Mesenchymal stem cell (in vitro differentiated cells and primary cell): ENCODE measurements at regions not wholly inside any gene's neighbourhood (a gene's known extent, or its start where the extent isn't known, plus 50 kb on each side); places are given as distances from the start of the nearest gene placed in this dataset.

Source experiments
- DNase-seq: peaks from one replicate; pipeline ENCODE4 v3.0.0-alpha.2; 2013
- H2AFZ ChIP-seq: one replicate; pipeline ENCODE4 v1.6.1; 2013; ENCODE audit warnings: low read depth, mild to moderate bottlenecking, control low read depth, inconsistent platforms, low read length, moderate library complexity
- H2AK5ac ChIP-seq: 2 replicates; pipeline ENCODE4 v1.6.1; 2013; ENCODE audit warnings: low read length, moderate library complexity, mild to moderate bottlenecking, inconsistent platforms; ENCODE audit not compliant: severe bottlenecking
- H2BK120ac ChIP-seq: one replicate; pipeline ENCODE4 v1.6.1; 2013; ENCODE audit warnings: low read depth, mild to moderate bottlenecking, inconsistent platforms, low read length, moderate library complexity
- H2BK12ac ChIP-seq, 2 experiments: one replicate each; pipeline ENCODE4 v1.6.1; 2013; ENCODE audit warnings: inconsistent platforms in 2 of 2, low read length in 2 of 2, mild to moderate bottlenecking in 2 of 2, moderate library complexity in 2 of 2, control low read depth in 1 of 2
- H2BK15ac ChIP-seq: one replicate; pipeline ENCODE4 v1.6.1; 2013; ENCODE audit warnings: mild to moderate bottlenecking, low read depth, inconsistent platforms; ENCODE audit not compliant: poor library complexity, severe bottlenecking
- H2BK5ac ChIP-seq: 2 replicates; pipeline ENCODE4 v1.6.1; 2013; ENCODE audit warnings: low read depth, mild to moderate bottlenecking, low read length, control low read depth, inconsistent platforms; ENCODE audit not compliant: poor library complexity, severe bottlenecking
- H3K14ac ChIP-seq, 2 experiments: one replicate each; pipeline ENCODE4 v1.6.1; 2013; ENCODE audit warnings: inconsistent platforms in 2 of 2, low read length in 2 of 2, control low read depth in 1 of 2, mild to moderate bottlenecking in 1 of 2, moderate library complexity in 1 of 2
- H3K18ac ChIP-seq, 2 experiments: one replicate each; pipeline ENCODE4 v1.6.1; 2013; ENCODE audit warnings: inconsistent platforms in 2 of 2, low read length in 2 of 2, control low read depth in 1 of 2, low read depth in 1 of 2, mild to moderate bottlenecking in 1 of 2
- H3K23ac ChIP-seq, 2 experiments: one replicate each; pipeline ENCODE4 v1.6.1; 2013; ENCODE audit warnings: inconsistent platforms in 2 of 2, low read length in 2 of 2, mild to moderate bottlenecking in 2 of 2, moderate library complexity in 2 of 2, control low read depth in 1 of 2
- H3K27ac ChIP-seq: 2 replicates; pipeline ENCODE4 v1.5.1; 2013; ENCODE audit warnings: mild to moderate bottlenecking, moderate library complexity, low read length, control low read depth, inconsistent platforms; ENCODE audit not compliant: poor library complexity, severe bottlenecking
- H3K27me3 ChIP-seq, 2 experiments: 2 replicates each; pipeline versions ENCODE4 v1.6.1 to v1.7.0; 2013; ENCODE audit warnings: low read length in 2 of 2, mild to moderate bottlenecking in 2 of 2, moderate library complexity in 2 of 2, control low read depth in 1 of 2, inconsistent platforms in 1 of 2; ENCODE audit not compliant: control insufficient read depth in 1 of 2, insufficient read depth in 1 of 2
- H3K36me3 ChIP-seq, 2 experiments: 2 replicates each; pipeline versions ENCODE4 v1.6.1 to v1.7.0; 2013; ENCODE audit warnings: low read length in 2 of 2, control low read depth in 1 of 2, inconsistent platforms in 1 of 2, low read depth in 1 of 2, mild to moderate bottlenecking in 1 of 2; ENCODE audit not compliant: insufficient read depth in 2 of 2, control insufficient read depth in 1 of 2
- H3K4ac ChIP-seq, 2 experiments: one replicate each; pipeline ENCODE4 v1.6.1; 2013; ENCODE audit warnings: inconsistent platforms in 2 of 2, low read length in 2 of 2, mild to moderate bottlenecking in 2 of 2, moderate library complexity in 2 of 2, control low read depth in 1 of 2, low read depth in 1 of 2
- H3K4me1 ChIP-seq: 2 replicates; pipeline ENCODE4 v1.6.1; 2013; ENCODE audit warnings: low read depth, low read length, control low read depth; ENCODE audit not compliant: control insufficient read depth, insufficient read depth
- H3K4me2 ChIP-seq: 2 replicates; pipeline ENCODE4 v1.6.1; 2013; ENCODE audit warnings: low read length, mild to moderate bottlenecking, inconsistent platforms; ENCODE audit not compliant: poor library complexity, severe bottlenecking
- H3K4me3 ChIP-seq, 2 experiments: 2 replicates each; pipeline versions ENCODE4 v1.5.1 to v1.7.0; 2013; ENCODE audit warnings: low read length in 2 of 2, mild to moderate bottlenecking in 2 of 2, control low read depth in 1 of 2, low read depth in 1 of 2; ENCODE audit not compliant: insufficient read depth in 1 of 2
- H3K79me1 ChIP-seq: replicated peaks from 2 replicates; pipeline ENCODE4 v1.6.1; 2013; ENCODE audit warnings: mild to moderate bottlenecking, control low read depth, low read length, inconsistent platforms; ENCODE audit not compliant: poor library complexity, severe bottlenecking
- H3K9ac ChIP-seq: 2 replicates; pipeline ENCODE4 v1.7.0; 2013; ENCODE audit warnings: mild to moderate bottlenecking, low read length, moderate library complexity
- H3K9me3 ChIP-seq: 2 replicates; pipeline ENCODE4 v1.7.0; 2013; ENCODE audit warnings: mild to moderate bottlenecking, low read length; ENCODE audit not compliant: control insufficient read depth
- H4K8ac ChIP-seq: one replicate; pipeline ENCODE4 v1.6.1; 2013; ENCODE audit warnings: inconsistent platforms, mild to moderate bottlenecking, low read length, moderate library complexity
- H4K91ac ChIP-seq: one replicate; pipeline ENCODE4 v1.6.1; 2013; ENCODE audit warnings: mild to moderate bottlenecking, low read length, inconsistent platforms
- WGBS: methylation state at CpG from one replicate; pipeline ENCODE4 v1.1.7; 2013; ENCODE audit warnings: mixed read lengths; 5-methylcytosine and 5-hydroxymethylcytosine counted together

GRCh38 chr19:30236587-30236986 lies 135.6 kb upstream of the ZNF536 start:
- H3K27me3 ChIP-seq = peaks cover 4 to 27% of the 10 kb centered on the region in 2 experiments
- H3K9ac ChIP-seq = no peak overlapping the region
- H3K4ac ChIP-seq = no peak overlapping the region
- no peaks in the 10 kb centered on the region for H3K9me3 ChIP-seq
- H3K14ac ChIP-seq = no peak overlapping the region
- H3K4me3 ChIP-seq = no peak overlapping the region
- H2AFZ ChIP-seq = no peak overlapping the region
- no peak overlapping the region for H3K27ac ChIP-seq
- no peak for DNase-seq
- no peak overlapping the region for H4K8ac ChIP-seq
- no peak overlapping the region for H2BK12ac ChIP-seq
- H2AK5ac ChIP-seq = no peak overlapping the region
- H3K23ac ChIP-seq = no peak overlapping the region
- H2BK120ac ChIP-seq = no peak overlapping the region
- no peak overlapping the region for H3K18ac ChIP-seq
- H3K36me3 ChIP-seq = no peaks in the 10 kb centered on the region
- H2BK15ac ChIP-seq = no peak overlapping the region
- H2BK5ac ChIP-seq = no peak overlapping the region
- no peak overlapping the region for H3K4me2 ChIP-seq
- WGBS = 93% methylated on average over 3 of the region's 4 CpGs
- H4K91ac ChIP-seq = no peak overlapping the region
- H3K79me1 ChIP-seq = no peaks in the 10 kb centered on the region
- H3K4me1 ChIP-seq = peaks cover 1% of the 10 kb centered on the region

GRCh38 chr19:30237140-30237539 lies 135.0 kb upstream of the ZNF536 start:
- Histone ChIP-seq H2BK120ac (no peak overlapping the region), H2AFZ (no peak overlapping the region), H2BK12ac (no peak overlapping the region), H3K4ac (no peak overlapping the region), H3K23ac (no peak overlapping the region), H3K27ac (no peak overlapping the region), H3K4me1 (peaks cover 1% of the 10 kb centered on the region), H3K14ac (no peak overlapping the region), H3K9me3 (no peaks in the 10 kb centered on the region), H2BK5ac (no peak overlapping the region), H3K79me1 (no peaks in the 10 kb centered on the region), H4K8ac (no peak overlapping the region), H3K4me3 (no peak overlapping the region), H2AK5ac (no peak overlapping the region), H3K4me2 (no peak overlapping the region), H4K91ac (no peak overlapping the region), H3K18ac (no peak overlapping the region), H3K27me3 (peaks cover under 1 to 25% of the 10 kb centered on the region in 2 experiments), H2BK15ac (no peak overlapping the region), H3K9ac (no peak overlapping the region), H3K36me3 (no peaks in the 10 kb centered on the region)
- DNase-seq = no peak
- WGBS = 77% methylated on average over 5 of the region's 5 CpGs

DNA sequence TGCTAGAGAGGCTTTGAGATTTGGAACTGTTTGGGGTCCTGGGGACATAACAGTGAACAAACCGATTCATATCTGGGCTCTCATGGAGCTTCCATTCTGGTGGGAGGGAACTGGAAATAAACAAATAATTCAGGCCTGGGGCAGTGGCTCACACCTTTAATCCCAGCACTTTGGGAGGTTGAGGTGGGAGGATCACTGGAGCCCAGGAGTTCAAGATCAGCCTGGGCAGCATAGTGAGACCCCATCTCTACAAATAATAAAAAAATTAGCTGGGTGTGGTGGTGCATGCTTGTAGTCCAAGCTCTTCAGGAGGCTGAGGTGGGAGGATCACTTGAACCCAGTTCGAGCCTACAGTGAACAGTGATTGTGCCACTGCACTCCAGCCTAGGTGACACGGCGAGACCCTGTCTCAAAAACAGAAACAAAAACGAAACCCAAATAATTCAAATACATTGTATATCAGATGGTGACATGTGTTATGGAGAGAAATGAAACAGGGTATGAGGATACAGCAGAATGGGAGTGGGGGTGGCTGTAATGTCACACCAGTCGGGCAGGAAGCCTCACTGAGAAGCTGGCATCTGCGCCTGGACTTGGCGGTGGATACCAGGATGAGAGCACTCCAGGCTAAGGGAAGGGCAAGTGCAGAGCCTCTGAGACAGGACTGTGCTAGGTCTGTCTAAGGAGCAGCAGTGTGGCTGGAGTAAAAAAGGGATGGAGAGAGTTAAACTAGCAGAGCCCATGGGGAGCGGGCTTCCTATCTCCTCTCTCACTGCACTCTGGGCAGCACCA lies 131.1 kb upstream of the ZNF536 start:
- Histone ChIP-seq H3K4ac (no peak overlapping the region), H3K18ac (no peak overlapping the region), H2BK5ac (no peak overlapping the region), H3K14ac (no peak overlapping the region), H3K27ac (no peak overlapping the region), H4K91ac (no peak overlapping the region), H2AK5ac (no peak overlapping the region), H3K9ac (no peak overlapping the region), H3K23ac (no peak overlapping the region), H2BK12ac (no peak overlapping the region), H3K36me3 (no peaks in the 10 kb centered on the region), H4K8ac (no peak overlapping the region), H2BK15ac (no peak overlapping the region), H3K4me2 (no peak overlapping the region), H3K9me3 (no peaks in the 10 kb centered on the region), H3K4me3 (no peak overlapping the region), H3K4me1 (peaks cover 1% of the 10 kb centered on the region), H3K27me3 (peaks cover 0 to 4% of the 10 kb centered on the region in 2 experiments), H2BK120ac (no peak overlapping the region), H2AFZ (no peak overlapping the region), H3K79me1 (no peaks in the 10 kb centered on the region)
- DNase-seq = no peak
- 87% methylated on average over 6 of the region's 9 CpGs for WGBS

DNA sequence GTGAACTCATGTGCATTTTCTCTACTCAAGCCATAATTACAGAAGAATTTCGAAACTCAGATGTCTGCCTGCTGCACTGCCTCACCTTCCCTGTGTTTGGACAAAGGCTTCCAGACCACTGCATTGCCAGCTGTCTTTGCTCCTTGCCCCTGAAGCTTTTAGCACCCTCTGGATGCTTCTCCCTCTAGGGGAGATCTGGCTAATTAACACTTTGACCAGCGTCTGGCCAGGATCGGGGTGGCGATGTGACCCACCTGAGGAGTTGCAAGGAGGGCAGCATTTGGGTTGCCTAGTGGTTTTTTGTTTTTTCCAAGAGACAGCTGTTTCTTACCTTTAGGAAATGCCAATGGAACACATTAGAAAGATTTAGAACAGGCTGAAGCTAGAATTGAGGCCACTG lies 127.7 kb upstream of the ZNF536 start:
- no peak overlapping the region for H4K91ac ChIP-seq
- no peak overlapping the region for H4K8ac ChIP-seq
- no peak overlapping the region for H2BK120ac ChIP-seq
- no peak overlapping the region for H3K27ac ChIP-seq
- H3K9ac ChIP-seq = no peak overlapping the region
- H3K36me3 ChIP-seq = no peaks in the 10 kb centered on the region
- H3K4me1 ChIP-seq = peaks cover 1% of the 10 kb centered on the region
- H2BK12ac ChIP-seq = no peak overlapping the region
- no peak overlapping the region for H3K14ac ChIP-seq
- no peak overlapping the region for H3K4me3 ChIP-seq
- no peak overlapping the region for H3K23ac ChIP-seq
- no peaks in the 10 kb centered on the region for H3K27me3 ChIP-seq
- 58% methylated on average over 4 of the region's 4 CpGs for WGBS
- no peaks in the 10 kb centered on the region for H3K79me1 ChIP-seq
- no peak overlapping the region for H2BK5ac ChIP-seq
- no peak overlapping the region for H3K18ac ChIP-seq
- H3K4ac ChIP-seq = no peak overlapping the region
- H3K9me3 ChIP-seq = no peaks in the 10 kb centered on the region
- no peak overlapping the region for H2AFZ ChIP-seq
- no peak overlapping the region for H2AK5ac ChIP-seq
- H2BK15ac ChIP-seq = no peak overlapping the region
- H3K4me2 ChIP-seq = no peak overlapping the region
- no peak for DNase-seq
